GM18907 (cell line): ENCODE measurements at regions not wholly inside any gene's neighbourhood (a gene's known extent, or its start where the extent isn't known, plus 50 kb on each side); places are given as distances from the start of the nearest gene placed in this dataset.

ENCODE experiments used
- ATAC-seq: cut with Tn5 transposase; IDR thresholded peaks from one replicate; pipeline ENCODE4 v1.9.1; 2021; ENCODE audit warnings: mild to moderate bottlenecking, moderate library complexity; ENCODE audit not compliant: unreplicated experiment

DNA sequence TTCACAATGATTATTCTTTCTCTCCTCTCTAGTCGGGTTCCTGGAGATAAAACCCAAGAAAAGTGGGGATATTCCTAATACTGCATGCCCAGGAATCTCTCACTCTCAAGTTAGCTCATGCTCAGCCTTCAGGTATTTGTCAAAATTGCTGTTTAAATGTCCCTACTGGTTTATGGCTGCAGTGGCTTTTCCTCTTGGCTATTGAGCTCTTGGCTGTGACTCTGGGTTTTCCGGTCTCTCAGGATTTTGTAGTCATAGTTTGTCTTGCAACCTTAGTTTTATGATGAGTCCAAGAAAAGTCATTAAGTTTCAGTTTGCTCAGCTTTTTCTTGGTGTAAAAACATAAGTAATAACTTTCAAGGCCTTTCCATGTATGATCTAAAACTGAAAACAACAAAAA, 820.7 kb upstream of the HS6ST1 start:
- ATAC-seq, result no peak

DNA sequence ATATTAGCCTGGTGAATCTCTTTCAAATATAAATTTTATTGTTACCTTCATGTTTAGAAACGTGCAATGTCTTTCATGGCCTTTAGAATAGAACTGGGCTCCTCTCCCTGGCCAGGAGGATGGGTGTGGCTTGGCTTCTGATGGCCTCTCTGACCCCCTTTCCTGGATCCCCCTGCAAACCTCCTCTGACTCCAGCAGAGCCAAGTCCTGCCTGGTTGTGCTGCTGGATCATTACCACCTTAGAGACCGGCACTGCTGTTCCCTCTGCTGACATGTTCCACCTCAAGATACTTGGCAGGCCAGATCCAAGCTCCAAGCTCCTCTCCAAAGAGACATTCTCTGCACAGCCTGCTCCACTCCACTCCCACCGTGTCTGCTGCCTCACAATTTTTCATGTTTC, 823.8 kb upstream of the HS6ST1 start:
- no peak for ATAC-seq

DNA sequence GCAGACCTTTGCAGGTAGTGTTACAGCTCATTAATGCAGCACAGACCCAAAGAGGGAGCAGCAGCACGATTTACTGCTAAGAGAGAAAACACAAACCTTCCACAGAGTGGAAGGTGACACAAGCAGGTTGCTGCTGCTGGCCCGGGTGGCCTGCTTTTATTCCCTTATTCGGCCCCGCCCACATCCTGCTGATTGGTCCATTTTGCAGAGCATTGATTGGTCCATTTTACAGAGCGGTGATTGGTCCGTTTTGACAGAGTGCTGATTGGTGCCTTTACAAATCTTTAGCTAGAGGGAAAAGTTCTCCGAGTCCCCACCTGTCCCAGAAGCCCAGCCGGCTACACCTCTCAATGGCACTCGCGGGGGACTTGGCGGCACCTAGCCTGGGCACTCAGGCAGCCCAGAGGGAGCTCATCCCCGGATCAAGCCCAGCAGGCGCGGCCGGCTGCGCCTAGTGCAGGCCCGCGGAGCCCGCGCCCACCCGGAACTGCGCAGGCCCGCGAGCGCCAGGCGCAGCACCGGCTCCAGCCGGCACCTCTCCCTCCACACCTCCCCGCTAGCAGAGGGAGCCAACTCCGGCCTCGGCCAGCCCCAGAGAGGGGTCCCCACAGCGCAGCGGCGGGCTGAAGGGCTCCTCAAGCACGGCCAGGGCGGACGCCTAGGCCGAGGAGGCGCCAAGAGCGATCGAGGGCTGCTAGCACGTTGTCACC, 825.6 kb upstream of the HS6ST1 start:
- no peak for ATAC-seq

DNA sequence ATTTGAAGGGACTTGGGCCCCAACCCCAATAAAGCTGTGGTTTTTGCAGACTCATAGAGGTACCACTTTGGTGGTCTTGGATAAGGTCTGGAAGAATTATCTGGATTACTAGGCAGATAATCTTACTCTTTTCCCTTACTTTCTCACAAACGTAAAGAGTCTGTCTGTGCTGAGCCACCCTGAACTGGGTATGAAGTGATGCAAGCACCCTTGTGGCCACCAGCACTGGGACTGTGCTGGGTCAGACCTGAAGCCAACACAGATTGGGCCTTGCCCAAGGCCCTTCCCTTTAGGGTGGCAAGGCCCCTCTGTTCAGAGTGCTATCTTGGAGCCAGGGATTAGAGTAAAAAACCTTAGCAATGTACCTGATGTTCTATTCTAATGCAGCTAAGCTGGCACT, 827.0 kb upstream of the RAB6C start:
- ATAC-seq, result no peak

DNA sequence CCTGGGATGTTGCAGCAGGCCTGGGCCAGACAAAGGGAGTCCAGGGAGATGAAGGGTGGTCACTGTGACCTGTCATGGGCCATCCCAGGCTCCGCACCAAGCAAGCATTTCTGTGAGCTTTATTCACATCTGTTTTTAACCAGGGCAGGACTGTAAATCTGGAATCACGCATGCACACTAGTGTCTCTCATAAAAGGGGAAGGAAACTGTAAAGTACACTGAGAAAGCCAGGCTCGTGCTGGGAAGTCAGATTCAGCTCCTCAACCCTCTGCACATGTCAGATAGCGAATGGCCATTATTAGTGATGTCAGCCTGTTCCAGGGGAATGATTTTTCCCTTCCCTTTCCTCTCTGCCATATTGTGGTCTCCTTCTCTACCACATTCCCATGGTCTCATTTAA, 818.6 kb upstream of the RAB6C start:
- ATAC-seq, result no peak

DNA sequence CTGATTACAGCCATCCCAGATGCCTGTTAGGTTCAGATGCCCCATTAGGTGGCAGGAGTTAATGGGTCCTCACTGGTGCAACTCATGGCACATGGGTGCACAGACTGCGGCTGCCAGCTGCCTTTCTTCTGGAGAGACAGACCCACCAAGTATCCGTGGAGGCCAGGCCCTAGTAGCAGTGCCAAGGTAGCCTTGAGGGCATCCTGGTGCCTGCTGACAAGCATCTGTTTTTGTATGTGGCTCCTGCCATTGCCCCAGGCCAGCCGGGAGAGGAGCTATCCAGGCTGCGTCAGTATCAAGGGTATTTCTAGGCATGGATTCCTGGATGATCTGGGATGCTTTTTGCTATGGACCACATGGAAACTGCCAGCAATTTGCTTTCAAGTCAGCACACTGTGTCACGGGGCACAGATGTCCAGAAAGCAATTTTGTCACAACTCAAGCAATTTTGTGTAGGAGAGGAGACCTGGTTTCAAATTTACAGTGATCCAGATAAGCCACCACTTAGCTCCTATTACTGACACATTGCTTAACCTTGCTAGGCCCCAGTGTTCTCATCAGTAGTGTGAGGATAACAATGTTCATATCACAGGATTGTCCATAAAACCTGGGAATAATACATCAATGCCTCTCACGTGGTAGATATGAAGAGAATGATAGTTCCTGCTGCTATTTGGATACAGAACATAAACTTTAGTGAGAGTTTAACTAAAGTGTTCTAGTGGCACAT, 815.1 kb upstream of the RAB6C start:
- no peak for ATAC-seq

DNA sequence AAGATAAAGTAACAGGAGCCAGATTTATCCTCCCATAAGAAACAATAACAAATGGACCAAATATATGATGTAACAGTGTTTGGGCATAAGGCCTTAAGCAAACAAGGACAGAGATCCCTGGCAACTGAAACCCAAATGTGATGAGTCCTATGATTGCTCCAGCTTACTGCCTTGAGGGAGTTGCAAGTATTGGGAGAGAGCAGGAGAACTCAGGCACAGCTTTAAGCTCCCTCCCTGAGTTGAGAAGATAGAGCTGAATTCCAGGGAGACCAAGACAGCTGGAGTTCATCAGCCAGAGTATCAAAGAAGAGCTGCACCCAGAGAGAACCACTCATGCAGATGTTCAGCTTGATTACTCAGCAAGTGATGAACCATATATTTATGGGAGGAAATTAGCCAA, 814.5 kb upstream of the RAB6C start:
- ATAC-seq, result no peak

DNA sequence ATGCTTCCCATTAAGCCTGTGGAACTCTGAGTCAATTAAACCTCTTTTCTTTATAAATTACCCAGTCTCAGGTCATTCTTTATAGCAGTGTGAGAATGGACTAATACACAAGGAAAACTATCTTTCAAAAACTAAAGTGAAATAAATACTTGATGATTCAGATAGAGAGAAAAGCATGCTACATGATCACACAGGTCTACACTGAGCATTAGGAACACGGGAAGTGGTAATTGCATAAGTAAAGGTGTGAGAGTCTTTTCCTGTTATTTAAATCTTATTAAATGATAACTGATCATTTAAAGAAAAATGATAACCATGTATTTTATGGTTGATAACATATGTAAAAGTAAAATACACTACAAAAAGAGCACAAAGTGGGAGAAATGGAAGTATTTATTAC, 812.0 kb upstream of the RAB6C start:
- ATAC-seq, result no peak

DNA sequence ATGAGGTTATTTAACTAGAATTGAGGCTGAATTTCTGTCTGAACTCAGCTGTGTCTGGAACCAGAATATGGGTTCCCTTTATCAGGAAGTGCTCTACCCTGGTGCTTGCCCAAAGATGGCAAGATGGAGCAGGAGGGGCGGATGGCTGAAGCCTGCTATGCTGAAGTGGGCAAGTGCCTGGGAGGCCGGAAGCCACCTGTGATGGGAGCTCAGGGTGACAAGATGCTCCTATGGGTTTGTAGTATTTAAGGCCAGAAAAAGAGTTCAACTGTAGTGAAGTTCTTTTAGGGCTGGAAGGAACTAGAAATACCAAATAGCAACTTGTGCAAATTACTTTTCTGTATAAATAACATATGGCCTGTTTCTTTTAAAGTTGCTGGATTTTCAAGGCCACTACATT, 808.9 kb upstream of the RAB6C start:
- ATAC-seq, result no peak

DNA sequence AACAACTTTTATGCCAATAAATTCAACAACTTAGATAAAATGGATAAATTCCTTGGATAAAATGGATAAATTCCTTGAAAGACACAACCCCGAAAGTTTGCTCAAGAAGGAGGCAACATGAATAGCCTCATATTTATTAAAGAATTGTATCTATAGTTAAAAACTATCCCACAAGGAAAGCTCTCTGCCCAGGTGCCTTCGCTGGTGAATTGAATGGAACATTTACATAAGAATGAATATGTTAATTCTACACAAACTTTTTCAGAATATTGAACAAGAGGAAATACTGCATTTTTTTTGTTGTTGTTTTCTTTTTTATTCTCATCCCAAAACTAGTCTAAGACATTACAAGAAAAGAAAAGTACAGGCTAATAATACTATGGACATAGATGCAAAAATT, 805.3 kb upstream of the RAB6C start:
- no peak for ATAC-seq

DNA sequence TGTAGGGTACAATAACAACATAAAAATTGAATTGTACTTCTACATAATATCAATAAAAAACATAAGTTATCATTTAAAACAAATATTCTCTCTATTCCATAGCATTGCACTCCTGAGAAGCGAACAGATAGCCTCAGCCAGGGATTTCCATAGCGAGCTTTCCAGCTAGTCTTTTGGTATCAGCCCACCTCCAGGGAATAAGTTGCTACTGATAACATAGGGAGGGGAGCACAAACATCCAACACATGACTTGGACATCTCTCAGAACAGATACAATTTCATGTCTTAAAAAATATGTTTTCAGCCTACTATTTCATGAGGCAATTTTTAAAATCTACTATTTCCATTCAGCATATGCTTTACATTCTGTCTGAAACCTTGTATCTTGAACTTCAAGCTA, 804.4 kb upstream of the RAB6C start:
- no peak for ATAC-seq

DNA sequence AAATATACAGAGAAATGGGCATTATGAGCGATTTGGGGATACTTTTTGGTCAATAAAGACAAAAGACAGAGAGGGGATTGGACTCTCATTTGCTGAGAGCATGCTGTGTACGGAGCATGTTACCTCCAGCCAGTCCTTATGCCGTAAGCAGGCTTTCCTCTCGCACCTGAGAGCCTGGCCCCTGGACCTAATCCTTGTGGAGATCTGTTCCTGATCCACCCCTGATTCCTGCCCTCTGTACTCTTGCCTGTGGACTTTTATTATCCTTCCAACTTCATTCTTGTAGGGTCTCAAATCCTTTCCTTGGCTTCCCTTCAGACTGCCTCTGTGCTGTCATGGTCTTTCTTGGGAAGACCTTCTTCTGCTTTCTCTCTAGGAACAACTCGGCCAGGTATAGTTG, 803.1 kb upstream of the RAB6C start:
- no peak for ATAC-seq

DNA sequence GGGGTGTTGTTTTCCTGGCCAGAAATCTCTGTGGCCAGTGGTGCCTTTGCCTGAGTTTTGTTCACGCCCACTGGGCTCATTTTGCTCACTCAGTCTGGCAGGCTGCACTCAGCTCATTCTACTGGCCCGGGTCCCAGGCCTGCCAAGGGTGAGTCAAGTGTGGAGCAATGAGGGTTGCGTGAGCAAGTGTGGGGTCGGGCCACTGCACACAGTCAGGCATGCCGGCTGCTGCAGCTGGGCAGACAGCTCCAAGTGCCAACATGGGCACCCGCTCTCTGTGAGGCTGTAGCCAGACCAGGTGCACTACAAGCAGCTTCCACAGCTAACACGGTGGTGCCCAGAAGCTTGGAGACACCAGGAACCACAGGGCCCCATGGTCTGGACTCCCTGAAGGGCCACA, 801.1 kb upstream of the RAB6C start:
- no peak for ATAC-seq

DNA sequence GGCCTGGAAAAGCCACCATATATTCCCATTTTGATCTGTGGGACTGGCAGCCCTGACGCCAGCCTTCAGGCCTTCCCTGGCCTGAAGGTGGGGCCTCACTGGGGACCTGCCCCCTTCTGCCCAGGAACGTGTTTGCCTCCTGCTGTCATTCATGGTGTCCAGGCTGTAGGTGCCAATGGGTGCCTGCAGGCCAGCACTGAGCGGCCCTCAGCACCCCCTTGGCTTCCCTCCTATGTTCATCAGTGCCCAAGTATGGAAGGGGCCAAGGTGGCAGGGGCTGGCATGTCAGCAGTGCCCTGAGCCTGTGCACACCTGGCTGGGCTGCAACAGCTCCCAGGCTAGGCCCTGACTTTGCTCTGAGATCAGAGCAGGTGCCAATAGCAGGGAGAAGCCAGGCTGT, 800.3 kb upstream of the RAB6C start:
- no peak for ATAC-seq

DNA sequence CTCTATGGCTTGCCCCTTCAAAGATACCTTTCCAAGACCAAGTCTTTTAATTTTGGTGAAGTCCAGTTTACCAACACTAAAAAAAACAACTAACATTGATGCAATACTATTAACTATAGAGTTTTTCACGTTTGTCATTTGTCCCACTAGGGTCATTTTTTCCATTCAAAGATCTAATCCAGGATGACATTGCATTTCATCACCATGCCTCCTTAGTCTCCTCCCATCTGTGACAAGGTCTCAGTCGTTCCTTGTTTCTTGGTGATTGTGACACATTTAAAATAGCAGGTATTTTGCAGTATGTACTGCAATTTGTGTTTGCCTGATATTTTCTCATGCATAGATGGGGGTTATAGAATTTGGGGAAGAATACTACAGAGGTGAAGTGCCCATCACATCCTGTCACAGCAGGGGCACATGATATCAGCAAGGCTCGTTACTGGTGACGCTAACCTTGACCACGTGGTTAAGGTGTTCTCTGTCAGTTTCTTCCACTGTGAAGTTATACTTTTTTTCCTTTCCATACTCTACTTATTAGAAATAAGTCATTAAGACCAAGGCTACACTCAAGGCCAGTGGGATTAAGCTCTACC, 799.2 kb upstream of the RAB6C start:
- no peak for ATAC-seq

DNA sequence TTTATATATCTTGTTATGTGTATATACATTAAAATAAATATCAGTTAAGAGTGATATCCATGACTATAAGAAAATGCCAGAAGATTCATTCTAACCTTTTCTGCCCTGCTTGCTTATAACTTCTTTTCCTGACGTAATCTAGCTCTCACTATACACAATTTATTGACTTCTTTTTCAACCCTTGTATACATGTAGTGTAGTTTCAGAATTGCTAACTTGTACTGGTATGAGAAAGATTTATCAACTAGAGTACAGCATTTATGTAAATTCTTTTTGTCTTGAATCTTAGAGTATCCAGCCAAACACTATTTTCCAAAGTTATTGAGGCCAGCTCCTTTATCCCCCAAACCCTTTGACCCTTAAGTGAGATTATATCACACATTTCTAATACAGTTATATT, 798.0 kb upstream of the RAB6C start:
- ATAC-seq, result no peak

DNA sequence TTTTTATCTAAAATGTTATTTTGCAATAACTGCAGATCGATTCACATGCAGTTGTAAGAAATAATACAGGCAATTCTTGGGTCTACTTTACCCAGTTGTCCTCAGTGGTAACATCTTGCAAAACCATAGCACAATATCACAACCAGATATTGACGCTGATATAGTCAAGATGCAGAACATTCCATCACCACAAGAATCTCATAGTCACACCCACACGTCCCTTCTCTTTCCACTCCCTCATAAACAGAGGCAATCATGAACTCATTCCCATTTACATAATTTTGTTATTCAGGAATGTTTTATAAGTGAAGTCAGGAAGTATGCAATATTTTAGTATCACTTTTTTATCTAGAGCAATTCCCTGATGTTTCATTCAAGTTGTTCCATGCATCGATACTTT, 797.5 kb upstream of the RAB6C start:
- ATAC-seq, result no peak

DNA sequence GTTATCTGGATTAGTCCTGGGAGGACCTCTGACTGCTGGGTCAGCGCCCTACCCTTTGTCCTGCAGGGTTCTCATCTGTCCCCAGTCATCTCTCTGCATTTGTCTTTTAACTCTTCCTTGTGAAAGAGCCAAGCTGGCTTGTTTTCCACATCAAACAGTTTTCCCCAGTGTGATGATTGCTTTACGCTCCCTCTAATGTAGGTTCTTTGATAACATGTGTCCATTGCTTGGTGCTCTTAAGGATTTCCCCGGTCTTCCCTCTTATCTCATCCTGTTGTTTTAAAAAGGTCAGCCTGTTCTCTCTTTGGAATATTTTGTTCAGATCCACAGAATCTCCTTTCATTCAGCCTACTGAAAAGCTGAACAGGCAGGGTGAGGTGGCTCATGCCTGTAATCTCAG, 792.1 kb upstream of the RAB6C start:
- ATAC-seq, result no peak

DNA sequence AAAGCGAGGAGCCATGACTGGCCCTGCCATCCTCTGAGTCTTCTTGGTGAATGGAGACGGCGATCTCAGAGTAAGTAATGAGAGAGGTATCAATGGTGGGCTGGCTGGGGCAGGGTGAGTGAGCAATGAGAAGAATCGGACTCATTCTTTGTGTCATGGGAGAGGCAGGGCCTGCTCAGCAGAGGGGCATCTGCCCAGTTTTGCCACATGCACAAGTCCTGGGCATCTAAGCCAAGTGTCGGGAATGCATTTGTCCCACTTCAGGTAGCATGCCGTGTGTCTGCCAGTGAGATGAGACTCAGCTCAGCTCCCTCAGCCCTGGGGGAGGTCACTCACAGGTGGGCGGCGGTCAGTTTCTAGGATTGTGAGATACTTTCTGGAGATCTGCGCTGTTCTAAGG, 791.0 kb upstream of the RAB6C start:
- no peak for ATAC-seq

DNA sequence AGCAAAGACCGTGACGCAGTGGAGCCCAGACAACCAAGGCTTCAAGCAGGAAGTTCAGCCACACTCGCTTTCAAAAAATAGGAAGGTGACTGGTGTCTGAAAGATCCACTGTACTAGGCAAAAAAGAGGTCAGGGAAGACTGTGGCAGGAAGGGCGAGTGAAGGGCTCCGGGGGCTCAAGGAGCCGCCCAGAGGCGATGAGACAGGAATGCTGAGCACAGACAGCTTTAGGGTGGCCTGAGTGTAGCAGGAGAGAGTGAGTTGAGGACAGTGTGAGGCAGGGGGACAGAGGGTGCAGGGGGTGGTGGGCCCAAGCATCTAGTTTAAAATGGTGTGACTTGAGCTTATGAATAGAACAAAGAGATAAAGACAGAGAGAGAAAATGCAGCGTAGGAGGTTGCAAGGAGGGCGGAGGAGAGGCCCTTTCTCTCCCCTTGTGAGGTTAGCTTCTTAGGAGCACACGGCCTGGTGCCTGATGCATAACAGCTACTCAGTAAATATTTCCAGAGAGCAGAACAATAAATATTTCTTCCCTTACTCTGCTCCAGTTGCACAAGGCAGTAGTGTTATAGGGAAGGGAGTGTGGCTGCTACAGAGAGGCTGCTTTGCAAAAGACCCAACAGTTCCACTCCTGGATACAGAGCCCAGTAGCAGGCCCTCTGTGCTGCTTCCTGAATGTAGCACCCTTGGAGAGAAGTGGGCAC, 789.7 kb upstream of the RAB6C start:
- ATAC-seq, result no peak

DNA sequence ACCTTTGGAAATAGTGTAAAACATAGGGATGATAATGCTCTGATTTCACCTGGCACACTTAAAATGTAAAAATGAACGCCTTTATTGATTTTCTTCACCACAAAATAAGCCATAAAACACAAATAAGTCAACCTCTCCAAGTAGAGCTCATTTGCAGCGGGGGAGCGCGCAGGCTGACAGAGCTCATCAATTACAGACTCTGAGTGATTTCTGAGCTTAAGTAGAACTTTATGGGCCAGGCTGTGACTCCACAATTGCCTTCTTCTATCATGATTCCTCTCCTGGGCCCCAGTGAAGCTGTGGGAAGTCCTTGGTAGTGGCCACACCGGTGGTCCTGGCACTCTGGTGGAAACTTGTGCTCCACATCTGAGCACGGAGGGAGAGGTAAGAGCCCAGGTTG, 789.0 kb upstream of the RAB6C start:
- no peak for ATAC-seq

DNA sequence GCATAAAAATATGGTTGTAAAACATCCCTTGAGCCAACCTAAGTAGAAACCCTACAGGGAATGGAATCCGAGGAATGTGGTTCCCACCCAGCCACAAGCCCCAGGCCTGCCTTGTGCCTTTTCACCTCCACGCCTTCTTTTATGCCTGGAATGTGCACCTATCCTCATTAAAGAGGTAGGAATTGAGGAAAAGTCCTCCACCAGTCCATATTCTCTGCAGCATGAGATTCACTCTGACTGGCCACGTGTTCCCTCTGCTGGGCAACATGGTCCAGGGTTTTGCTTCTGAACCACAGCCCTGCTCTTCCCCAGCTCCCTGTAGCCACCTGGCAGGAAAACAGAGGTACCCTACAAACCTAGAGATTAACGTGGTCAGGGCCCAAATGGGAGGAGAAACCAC, 787.9 kb upstream of the RAB6C start:
- ATAC-seq, result no peak
